GM12865 (cell line): ENCODE measurements at regions not wholly inside any gene's neighbourhood (a gene's known extent, or its start where the extent isn't known, plus 50 kb on each side); places are given as distances from the start of the nearest gene placed in this dataset.
"Not testable (repeated sequence)": the region's sequence is repeated elsewhere in the genome, so short reads cannot be mapped to it uniquely, and the experiment has no call there.

Source experiments
- DNase-seq: peaks from one replicate; pipeline ENCODE4 v3.0.0; 2010; ENCODE audit warnings: low read depth
- H3K4me3 ChIP-seq: 2 replicates; pipeline ENCODE4 v1.5.1; 2011; ENCODE audit warnings: mild to moderate bottlenecking, low read depth, low read length, control low read depth
- CTCF ChIP-seq: IDR thresholded peaks from 2 replicates; pipeline ENCODE4 v1.5.1; 2011; ENCODE audit warnings: low read length, control low read depth, low read depth, inconsistent platforms; ENCODE audit not compliant: insufficient read depth; ENCODE audit errors: missing control alignments

GRCh38 chr5:162668926-162669325 lies 601.4 kb downstream of the GABRG2 start:
- DNase-seq = no peak
- no peak overlapping the region for H3K4me3 ChIP-seq
- TF ChIP-seq CTCF = no peak

GRCh38 chr5:162672061-162672460 lies 604.5 kb downstream of the GABRG2 start:
- DNase-seq = no peak
- no peak for TF ChIP-seq CTCF
- no peak overlapping the region for H3K4me3 ChIP-seq

GRCh38 chr5:162683284-162683683 lies 615.7 kb downstream of the GABRG2 start:
- H3K4me3 ChIP-seq = no peak overlapping the region
- no peak for DNase-seq
- TF ChIP-seq CTCF = no peak

- no peak for TF ChIP-seq CTCF
- no peak overlapping the region for H3K4me3 ChIP-seq
- DNase-seq = no peak
These were observed 616.6 kb downstream of the GABRG2 start for GRCh38 chr5:162684145-162684544.

- no peak overlapping the region for H3K4me3 ChIP-seq
- no peak for TF ChIP-seq CTCF
- no peak for DNase-seq
These were observed 617.7 kb downstream of the GABRG2 start for GRCh38 chr5:162685302-162685701.

- not testable (repeated sequence) for H3K4me3 ChIP-seq, DNase-seq
These were observed 628.7 kb downstream of the GABRG2 start for GRCh38 chr5:162696272-162696671.

GRCh38 chr5:162699361-162699760 lies 631.8 kb downstream of the GABRG2 start:
- no peak for TF ChIP-seq CTCF
- DNase-seq = no peak
- H3K4me3 ChIP-seq = no peak overlapping the region
